ENCODE measurements at regions not wholly inside any gene's neighbourhood (a gene's known extent, or its start where the extent isn't known, plus 50 kb on each side); places are given as distances from the start of the nearest gene placed in this dataset.

DNA sequence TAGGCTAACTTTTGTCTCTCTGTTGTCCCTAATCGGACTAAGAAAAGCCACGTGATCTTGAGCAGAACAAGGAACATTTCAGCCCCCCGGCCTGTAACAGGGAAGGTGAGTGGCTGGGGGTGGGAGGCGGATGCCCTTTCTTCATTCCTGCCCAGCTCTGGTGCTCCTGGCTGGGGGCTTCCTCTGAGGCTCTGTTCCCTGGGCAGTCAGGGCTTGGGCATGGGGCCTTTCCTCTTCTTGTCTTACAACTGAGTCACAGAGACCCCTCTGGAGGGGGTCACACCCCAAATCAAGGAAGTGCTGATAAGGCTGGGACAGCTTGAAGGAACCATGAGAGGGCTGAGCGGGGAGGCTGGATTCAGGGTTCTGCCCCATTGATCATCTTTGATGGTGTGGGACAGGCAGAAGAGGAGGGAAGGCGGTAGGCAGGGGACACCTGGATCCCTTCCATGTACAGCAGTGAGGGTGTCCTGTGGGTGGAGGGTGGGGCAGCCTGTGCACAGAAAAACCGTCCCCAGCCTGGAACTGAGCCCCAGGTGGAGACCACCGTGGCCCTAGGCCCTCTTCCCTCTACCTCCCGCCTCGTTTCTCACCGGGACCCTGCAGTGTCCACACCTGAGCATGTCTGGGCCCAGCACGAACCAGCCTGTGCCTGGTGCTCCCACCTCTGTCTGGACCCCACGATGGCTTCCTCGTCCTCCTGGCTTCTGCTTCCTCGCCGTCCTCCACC lies 257.7 kb upstream of the IRX1 start:
- H3K36me3 ChIP-seq (ENCODE audit: control insufficient read depth in 3 of 3, insufficient read depth in 2 of 3, low read depth in 1 of 3, low read length in 3 of 3), result no peaks in the 10 kb centered on the region
- H3K27me3 ChIP-seq (ENCODE audit: control insufficient read depth in 3 of 3, insufficient read depth in 3 of 3, low read length in 3 of 3), result no peaks in the 10 kb centered on the region
- no peak overlapping the region for H3K4me3 ChIP-seq (ENCODE audit: low read depth in 1 of 3, low read length in 3 of 3)
- WGBS, 3 donors, result 76 to 81% (median 80%) methylated on average over 15 to 16 of the region's 16 CpGs
- H3K4me1 ChIP-seq (ENCODE audit: control insufficient read depth in 3 of 3, insufficient read depth in 2 of 3, low read depth in 1 of 3, low read length in 2 of 3), result no peaks in the 10 kb centered on the region
- FAIRE-seq (no peak), DNase-seq (no peak)
- no peaks in the 10 kb centered on the region for H3K9me3 ChIP-seq (ENCODE audit: control insufficient read depth in 2 of 2, insufficient read depth in 1 of 2, low read depth in 1 of 2, low read length in 1 of 2)
- H3K27ac ChIP-seq (ENCODE audit: low read depth in 1 of 3, low read length in 2 of 3), result no peak overlapping the region

GRCh38 chr5:3336666-3337065 lies 259.0 kb upstream of the IRX1 start:
- no peak overlapping the region for H3K27ac ChIP-seq (ENCODE audit: low read depth in 1 of 3, low read length in 2 of 3)
- FAIRE-seq (no peak), DNase-seq (no peak)
- 67 to 79% (median 75%) methylated on average over 11 of the region's 11 CpGs for WGBS, 3 donors
- H3K36me3 ChIP-seq (ENCODE audit: control insufficient read depth in 3 of 3, insufficient read depth in 2 of 3, low read depth in 1 of 3, low read length in 3 of 3), result no peaks in the 10 kb centered on the region
- no peaks in the 10 kb centered on the region for H3K27me3 ChIP-seq (ENCODE audit: control insufficient read depth in 3 of 3, insufficient read depth in 3 of 3, low read length in 3 of 3)
- H3K4me3 ChIP-seq (ENCODE audit: low read depth in 1 of 3, low read length in 3 of 3), result no peak overlapping the region
- no peaks in the 10 kb centered on the region for H3K9me3 ChIP-seq (ENCODE audit: control insufficient read depth in 2 of 2, insufficient read depth in 1 of 2, low read depth in 1 of 2, low read length in 1 of 2)
- H3K4me1 ChIP-seq (ENCODE audit: control insufficient read depth in 3 of 3, insufficient read depth in 2 of 3, low read depth in 1 of 3, low read length in 2 of 3), result no peaks in the 10 kb centered on the region

- Histone ChIP-seq H3K27me3 (ENCODE audit: control insufficient read depth in 3 of 3, insufficient read depth in 3 of 3, low read length in 3 of 3) (no peaks in the 10 kb centered on the region), H3K4me1 (ENCODE audit: control insufficient read depth in 3 of 3, insufficient read depth in 2 of 3, low read depth in 1 of 3, low read length in 2 of 3) (no peaks in the 10 kb centered on the region), H3K27ac (ENCODE audit: low read depth in 1 of 3, low read length in 2 of 3) (no peak overlapping the region), H3K9me3 (ENCODE audit: control insufficient read depth in 2 of 2, insufficient read depth in 1 of 2, low read depth in 1 of 2, low read length in 1 of 2) (no peaks in the 10 kb centered on the region), H3K36me3 (ENCODE audit: control insufficient read depth in 3 of 3, insufficient read depth in 2 of 3, low read depth in 1 of 3, low read length in 3 of 3) (no peaks in the 10 kb centered on the region), H3K4me3 (ENCODE audit: low read depth in 1 of 3, low read length in 3 of 3) (no peak overlapping the region)
- 81 to 83% (median 83%) methylated on average over 12 of the region's 12 CpGs for WGBS, 3 donors
- DNase-seq, result no peak
- FAIRE-seq, result no peak
Observed at GRCh38 chr5:3335301-3335700, 260.3 kb upstream of the IRX1 start.

GRCh38 chr5:3333836-3334235 lies 261.8 kb upstream of the IRX1 start:
- Histone ChIP-seq H3K9me3 (ENCODE audit: control insufficient read depth in 2 of 2, insufficient read depth in 1 of 2, low read depth in 1 of 2, low read length in 1 of 2) (peaks cover 0 to 4% of the 10 kb centered on the region in 2 donors), H3K27ac (ENCODE audit: low read depth in 1 of 3, low read length in 2 of 3) (no peak overlapping the region), H3K4me3 (ENCODE audit: low read depth in 1 of 3, low read length in 3 of 3) (no peak overlapping the region), H3K27me3 (ENCODE audit: control insufficient read depth in 3 of 3, insufficient read depth in 3 of 3, low read length in 3 of 3) (no peaks in the 10 kb centered on the region), H3K4me1 (ENCODE audit: control insufficient read depth in 3 of 3, insufficient read depth in 2 of 3, low read depth in 1 of 3, low read length in 2 of 3) (no peaks in the 10 kb centered on the region), H3K36me3 (ENCODE audit: control insufficient read depth in 3 of 3, insufficient read depth in 2 of 3, low read depth in 1 of 3, low read length in 3 of 3) (no peaks in the 10 kb centered on the region)
- 74 to 87% (median 75%) methylated on average over 7 to 8 of the region's 8 CpGs for WGBS, 3 donors
- DNase-seq (no peak), FAIRE-seq (no peak)

GRCh38 chr5:3333105-3333504 lies 262.5 kb upstream of the IRX1 start:
- DNase-seq, result no peak
- no peak for FAIRE-seq
- Histone ChIP-seq H3K9me3 (ENCODE audit: control insufficient read depth in 2 of 2, insufficient read depth in 1 of 2, low read depth in 1 of 2, low read length in 1 of 2) (peaks cover 0 to 4% of the 10 kb centered on the region in 2 donors), H3K27ac (ENCODE audit: low read depth in 1 of 3, low read length in 2 of 3) (no peak overlapping the region), H3K4me3 (ENCODE audit: low read depth in 1 of 3, low read length in 3 of 3) (no peak overlapping the region), H3K4me1 (ENCODE audit: control insufficient read depth in 3 of 3, insufficient read depth in 2 of 3, low read depth in 1 of 3, low read length in 2 of 3) (no peaks in the 10 kb centered on the region), H3K36me3 (ENCODE audit: control insufficient read depth in 3 of 3, insufficient read depth in 2 of 3, low read depth in 1 of 3, low read length in 3 of 3) (no peaks in the 10 kb centered on the region), H3K27me3 (ENCODE audit: control insufficient read depth in 3 of 3, insufficient read depth in 3 of 3, low read length in 3 of 3) (no peaks in the 10 kb centered on the region)
- 81 to 91% (median 84%) methylated on average over 9 of the region's 9 CpGs for WGBS, 3 donors

DNA sequence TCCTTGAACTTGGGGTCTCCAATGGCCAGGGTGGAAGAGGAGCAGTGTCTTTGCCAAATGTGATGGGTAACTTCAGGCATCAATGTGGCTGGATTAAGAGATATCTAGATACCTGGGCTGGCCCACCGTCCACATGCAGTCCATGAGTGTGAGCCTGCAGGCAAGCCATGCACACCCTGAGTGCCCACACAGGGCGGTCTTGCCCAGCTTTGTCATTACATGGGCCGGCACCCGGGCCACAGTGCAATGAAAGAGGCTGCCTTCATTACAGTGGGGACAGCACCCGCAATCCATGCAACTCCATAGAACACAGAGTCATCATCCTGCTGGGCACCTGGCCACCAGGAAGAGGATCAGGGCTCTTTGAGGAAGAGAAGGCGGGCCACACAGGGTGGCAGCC lies 263.8 kb upstream of the IRX1 start:
- no peaks in the 10 kb centered on the region for H3K36me3 ChIP-seq (ENCODE audit: control insufficient read depth in 3 of 3, insufficient read depth in 2 of 3, low read depth in 1 of 3, low read length in 3 of 3)
- 87 to 92% (median 92%) methylated on average over 6 of the region's 6 CpGs for WGBS, 3 donors
- FAIRE-seq, result no peak
- H3K4me1 ChIP-seq (ENCODE audit: control insufficient read depth in 3 of 3, insufficient read depth in 2 of 3, low read depth in 1 of 3, low read length in 2 of 3), result no peaks in the 10 kb centered on the region
- no peak for DNase-seq
- peaks cover 0 to 4% of the 10 kb centered on the region in 2 donors for H3K9me3 ChIP-seq (ENCODE audit: control insufficient read depth in 2 of 2, insufficient read depth in 1 of 2, low read depth in 1 of 2, low read length in 1 of 2)
- H3K27me3 ChIP-seq (ENCODE audit: control insufficient read depth in 3 of 3, insufficient read depth in 3 of 3, low read length in 3 of 3), result no peaks in the 10 kb centered on the region
- H3K27ac ChIP-seq (ENCODE audit: low read depth in 1 of 3, low read length in 2 of 3), result no peak overlapping the region
- no peak overlapping the region for H3K4me3 ChIP-seq (ENCODE audit: low read depth in 1 of 3, low read length in 3 of 3)

- Histone ChIP-seq H3K27ac (ENCODE audit: low read depth in 1 of 3, low read length in 2 of 3) (no peak overlapping the region), H3K4me3 (ENCODE audit: low read depth in 1 of 3, low read length in 3 of 3) (no peak overlapping the region), H3K27me3 (ENCODE audit: control insufficient read depth in 3 of 3, insufficient read depth in 3 of 3, low read length in 3 of 3) (no peaks in the 10 kb centered on the region), H3K9me3 (ENCODE audit: control insufficient read depth in 2 of 2, insufficient read depth in 1 of 2, low read depth in 1 of 2, low read length in 1 of 2) (peaks cover 0 to 4% of the 10 kb centered on the region in 2 donors), H3K4me1 (ENCODE audit: control insufficient read depth in 3 of 3, insufficient read depth in 2 of 3, low read depth in 1 of 3, low read length in 2 of 3) (no peaks in the 10 kb centered on the region), H3K36me3 (ENCODE audit: control insufficient read depth in 3 of 3, insufficient read depth in 2 of 3, low read depth in 1 of 3, low read length in 3 of 3) (no peaks in the 10 kb centered on the region)
- DNase-seq (no peak), FAIRE-seq (no peak)
- WGBS, 3 donors, result 85 to 88% (median 86%) methylated on average over 6 of the region's 6 CpGs
Observed at GRCh38 chr5:3330442-3330841, 265.2 kb upstream of the IRX1 start.

DNA sequence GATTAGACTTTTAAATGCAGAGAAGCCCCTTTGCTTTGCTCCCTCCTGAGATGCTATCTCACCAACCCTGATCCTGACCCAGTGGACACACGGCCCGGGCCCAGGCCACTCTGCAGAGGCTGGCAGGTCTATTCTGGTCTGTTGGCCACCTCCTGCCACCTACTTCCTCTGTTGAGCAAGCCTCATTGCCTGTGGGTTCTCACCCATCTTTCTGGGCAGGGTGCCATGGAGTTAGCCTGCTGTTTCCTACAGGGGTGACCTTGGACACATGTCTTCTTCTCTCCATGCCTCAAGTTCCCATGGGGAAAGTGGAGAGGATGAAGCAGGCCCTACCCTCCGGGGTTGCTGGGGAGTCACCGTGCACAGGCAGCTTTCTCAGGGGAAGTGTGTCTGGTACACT lies 266.2 kb upstream of the IRX1 start:
- H3K27ac ChIP-seq (ENCODE audit: low read depth in 1 of 3, low read length in 2 of 3), result no peak overlapping the region
- no peaks in the 10 kb centered on the region for H3K27me3 ChIP-seq (ENCODE audit: control insufficient read depth in 3 of 3, insufficient read depth in 3 of 3, low read length in 3 of 3)
- no peak overlapping the region for H3K4me3 ChIP-seq (ENCODE audit: low read depth in 1 of 3, low read length in 3 of 3)
- no peak for FAIRE-seq
- DNase-seq, result no peak
- no peaks in the 10 kb centered on the region for H3K36me3 ChIP-seq (ENCODE audit: control insufficient read depth in 3 of 3, insufficient read depth in 2 of 3, low read depth in 1 of 3, low read length in 3 of 3)
- H3K4me1 ChIP-seq (ENCODE audit: control insufficient read depth in 3 of 3, insufficient read depth in 2 of 3, low read depth in 1 of 3, low read length in 2 of 3), result no peaks in the 10 kb centered on the region
- H3K9me3 ChIP-seq (ENCODE audit: control insufficient read depth in 2 of 2, insufficient read depth in 1 of 2, low read depth in 1 of 2, low read length in 1 of 2), result peaks cover 0 to 8% of the 10 kb centered on the region in 2 donors
- 70 to 85% (median 73%) methylated on average over 4 of the region's 4 CpGs for WGBS, 3 donors

GRCh38 chr5:3326841-3327232 lies 268.8 kb upstream of the IRX1 start:
- H3K36me3 ChIP-seq (ENCODE audit: control insufficient read depth in 3 of 3, insufficient read depth in 2 of 3, low read depth in 1 of 3, low read length in 3 of 3), result no peaks in the 10 kb centered on the region
- 89 to 91% (median 89%) methylated on average over 9 of the region's 9 CpGs for WGBS, 3 donors
- no peak for FAIRE-seq

More at GRCh38 chr5:3326841-3327232, 268.8 kb upstream of the IRX1 start:
- Histone ChIP-seq H3K9me3 (ENCODE audit: control insufficient read depth in 2 of 2, insufficient read depth in 1 of 2, low read depth in 1 of 2, low read length in 1 of 2) (peaks cover 2 to 15% of the 10 kb centered on the region in 2 donors), H3K27ac (ENCODE audit: low read depth in 1 of 3, low read length in 2 of 3) (no peak overlapping the region), H3K4me3 (ENCODE audit: low read depth in 1 of 3, low read length in 3 of 3) (no peak overlapping the region), H3K4me1 (ENCODE audit: control insufficient read depth in 3 of 3, insufficient read depth in 2 of 3, low read depth in 1 of 3, low read length in 2 of 3) (no peaks in the 10 kb centered on the region), H3K27me3 (ENCODE audit: control insufficient read depth in 3 of 3, insufficient read depth in 3 of 3, low read length in 3 of 3) (no peaks in the 10 kb centered on the region)
- DNase-seq, result no peak

All from small intestine (tissue), 7 donors.